IMR-90 (cell line): ENCODE measurements at regions not wholly inside any gene's neighbourhood (a gene's known extent, or its start where the extent isn't known, plus 50 kb on each side); places are given as distances from the start of the nearest gene placed in this dataset.

Experiments
- ATAC-seq: fragments of 200-7000 bp; cut with Tn5 transposase; 2 replicates; pipeline ENCODE4 v1.9.1; 2020; ENCODE audit warnings: low read depth, mild to moderate bottlenecking, moderate library complexity
- BruUV-seq: library from RNA; stranded (reverse); fragments of 400-500 nt; replicated peaks from 2 replicates; lab custom pipeline; 2021; lab: Mats Ljungman, UMichigan
- CTCF ChIA-PET: fragments of 300-600 bp; formaldehyde crosslinking; extraction: SDS; loops from one replicate; lab custom pipeline; 2021; ENCODE audit warnings: antibody characterized with exemption; lab: Yijun Ruan, JAX
- POLR2A ChIA-PET: fragments of 300-600 bp; sonication (Branson Sonifier 250); formaldehyde crosslinking; loops from one replicate; lab custom pipeline; 2022; ENCODE audit warnings: antibody characterized with exemption; ENCODE audit not compliant: unreplicated experiment; lab: Charles Lee
- DNase-seq: peaks from one replicate; pipeline ENCODE4 v3.0.0; 2013
- H2AFZ ChIP-seq: replicated peaks from 2 replicates; pipeline ENCODE3; 2013; ENCODE audit warnings: low read length, mild to moderate bottlenecking; ENCODE audit not compliant: poor library complexity
- H2AK5ac ChIP-seq: 2 replicates; pipeline ENCODE4 v1.6.1; 2013; ENCODE audit warnings: low read depth, low read length, inconsistent platforms
- H2AK9ac ChIP-seq: replicated peaks from 2 replicates; pipeline ENCODE3; 2013; ENCODE audit warnings: mild to moderate bottlenecking, low read depth, low read length, moderate library complexity; ENCODE audit not compliant: poor library complexity
- H2BK120ac ChIP-seq: 2 replicates; pipeline ENCODE4 v1.6.1; 2013; ENCODE audit warnings: low read depth, low read length, inconsistent platforms
- H2BK15ac ChIP-seq: 3 replicates; pipeline ENCODE4 v1.6.1; 2013; ENCODE audit warnings: low read depth, low read length, inconsistent platforms
- H2BK20ac ChIP-seq: 2 replicates; pipeline ENCODE4 v1.6.1; 2013; ENCODE audit warnings: low read depth, mild to moderate bottlenecking, inconsistent platforms, low read length, moderate library complexity
- H2BK5ac ChIP-seq: 2 replicates; pipeline ENCODE4 v1.6.1; 2013; ENCODE audit warnings: mild to moderate bottlenecking, low read depth, low read length, inconsistent platforms; ENCODE audit not compliant: poor library complexity, severe bottlenecking
- H3K14ac ChIP-seq: replicated peaks from 2 replicates; pipeline ENCODE4 v1.6.1; 2013; ENCODE audit warnings: low read depth, low read length, inconsistent platforms
- H3K18ac ChIP-seq: 2 replicates; pipeline ENCODE4 v1.6.1; 2013; ENCODE audit warnings: low read depth, low read length, control low read depth
- H3K23ac ChIP-seq: 2 replicates; pipeline ENCODE4 v1.6.1; 2013; ENCODE audit warnings: low read depth, low read length, inconsistent platforms
- H3K27ac ChIP-seq: 2 replicates; pipeline ENCODE4 v1.5.1; 2013; ENCODE audit warnings: mild to moderate bottlenecking, control low read depth, low read length; ENCODE audit not compliant: insufficient read depth
- H3K27me3 ChIP-seq: 2 replicates; pipeline ENCODE4 v1.6.1; 2013; ENCODE audit warnings: low read length; ENCODE audit not compliant: control insufficient read depth, insufficient read depth
- H3K36me3 ChIP-seq: 2 replicates; pipeline ENCODE4 v1.6.1; 2013; ENCODE audit warnings: low read length, mixed read lengths; ENCODE audit not compliant: control insufficient read depth, insufficient read depth
- H3K4ac ChIP-seq: 2 replicates; pipeline ENCODE4 v1.6.1; 2013; ENCODE audit warnings: low read depth, low read length, inconsistent platforms
- H3K4me1 ChIP-seq: 2 replicates; pipeline ENCODE4 v1.6.1; 2013; ENCODE audit warnings: low read length, mixed read lengths; ENCODE audit not compliant: control insufficient read depth, insufficient read depth
- H3K4me2 ChIP-seq: 2 replicates; pipeline ENCODE4 v1.6.1; 2013; ENCODE audit warnings: low read depth, mild to moderate bottlenecking, control low read depth, low read length, moderate library complexity
- H3K4me3 ChIP-seq: 2 replicates; pipeline ENCODE4 v1.5.1; 2013; ENCODE audit warnings: low read depth, mild to moderate bottlenecking, control low read depth, low read length, moderate library complexity; ENCODE audit not compliant: insufficient read depth
- H3K56ac ChIP-seq: 2 replicates; pipeline ENCODE4 v1.6.1; 2013; ENCODE audit warnings: low read length, inconsistent platforms; ENCODE audit not compliant: insufficient read depth; ENCODE audit errors: extremely low read depth
- H3K79me1 ChIP-seq, 2 experiments: 2 replicates each; pipeline ENCODE4 v1.6.1; 2013; ENCODE audit warnings: low read length in 2 of 2, inconsistent platforms in 1 of 2, low read depth in 1 of 2
- H3K9ac ChIP-seq: 2 replicates; pipeline ENCODE4 v1.6.1; 2013; ENCODE audit warnings: low read depth, low read length, control low read depth
- H3K9me1 ChIP-seq: 2 replicates; pipeline ENCODE4 v1.6.1; 2013; ENCODE audit warnings: low read length, inconsistent platforms; ENCODE audit not compliant: insufficient read depth
- H3K9me3 ChIP-seq: 2 replicates; pipeline ENCODE4 v1.6.1; 2013; ENCODE audit warnings: low read length; ENCODE audit not compliant: control insufficient read depth, insufficient read depth
- H4K20me1 ChIP-seq: 2 replicates; pipeline ENCODE4 v1.6.1; 2013; ENCODE audit warnings: low read length, inconsistent platforms; ENCODE audit not compliant: insufficient read depth
- H4K5ac ChIP-seq: 2 replicates; pipeline ENCODE4 v1.6.1; 2013; ENCODE audit warnings: mild to moderate bottlenecking, low read depth, low read length, control low read depth
- H4K8ac ChIP-seq, 2 experiments: 2 replicates each; pipeline ENCODE4 v1.6.1; 2013; ENCODE audit warnings: low read depth in 2 of 2, low read length in 2 of 2, control low read depth in 1 of 2, inconsistent platforms in 1 of 2
- H4K91ac ChIP-seq: 2 replicates; pipeline ENCODE4 v1.6.1; 2013; ENCODE audit warnings: low read depth, low read length, inconsistent platforms; ENCODE audit not compliant: insufficient read depth
- MAFK ChIP-seq: IDR thresholded peaks from 2 replicates; pipeline ENCODE4 v1.6.1; 2012; ENCODE audit warnings: low read depth, low read length, improper control_type of control experiment
- WGBS, 2 experiments: methylation state at CpG; one replicate each; pipeline versions ENCODE4 v1.1.5 to v1.1.7; 2013; ENCODE audit warnings: missing lambda C conversion rate in 2 of 2; ENCODE audit not compliant: insufficient read length in 1 of 2; ENCODE audit errors: extremely low coverage in 2 of 2; 5-methylcytosine and 5-hydroxymethylcytosine counted together
- dilution Hi-C: fragments of 300-500 bp; cut with HindIII; formaldehyde crosslinking; loops from one replicate; pipeline ENCODE4 v1.14.3; 2018; ENCODE audit warnings: low sequenced_read_pairs; ENCODE audit not compliant: unreplicated experiment
- in situ Hi-C: fragments of 300-500 bp; cut with MboI; formaldehyde crosslinking; loops from 3 replicates; pipeline ENCODE4 v1.14.3; 2019; ENCODE audit warnings: low sequenced_read_pairs, inconsistent platforms, mixed read lengths
- intact Hi-C: fragments of 100-400 bp; cut with micrococcal nuclease; formaldehyde crosslinking; loops from 2 replicates; pipeline ENCODE4 v1.10.0; 2022

DNA sequence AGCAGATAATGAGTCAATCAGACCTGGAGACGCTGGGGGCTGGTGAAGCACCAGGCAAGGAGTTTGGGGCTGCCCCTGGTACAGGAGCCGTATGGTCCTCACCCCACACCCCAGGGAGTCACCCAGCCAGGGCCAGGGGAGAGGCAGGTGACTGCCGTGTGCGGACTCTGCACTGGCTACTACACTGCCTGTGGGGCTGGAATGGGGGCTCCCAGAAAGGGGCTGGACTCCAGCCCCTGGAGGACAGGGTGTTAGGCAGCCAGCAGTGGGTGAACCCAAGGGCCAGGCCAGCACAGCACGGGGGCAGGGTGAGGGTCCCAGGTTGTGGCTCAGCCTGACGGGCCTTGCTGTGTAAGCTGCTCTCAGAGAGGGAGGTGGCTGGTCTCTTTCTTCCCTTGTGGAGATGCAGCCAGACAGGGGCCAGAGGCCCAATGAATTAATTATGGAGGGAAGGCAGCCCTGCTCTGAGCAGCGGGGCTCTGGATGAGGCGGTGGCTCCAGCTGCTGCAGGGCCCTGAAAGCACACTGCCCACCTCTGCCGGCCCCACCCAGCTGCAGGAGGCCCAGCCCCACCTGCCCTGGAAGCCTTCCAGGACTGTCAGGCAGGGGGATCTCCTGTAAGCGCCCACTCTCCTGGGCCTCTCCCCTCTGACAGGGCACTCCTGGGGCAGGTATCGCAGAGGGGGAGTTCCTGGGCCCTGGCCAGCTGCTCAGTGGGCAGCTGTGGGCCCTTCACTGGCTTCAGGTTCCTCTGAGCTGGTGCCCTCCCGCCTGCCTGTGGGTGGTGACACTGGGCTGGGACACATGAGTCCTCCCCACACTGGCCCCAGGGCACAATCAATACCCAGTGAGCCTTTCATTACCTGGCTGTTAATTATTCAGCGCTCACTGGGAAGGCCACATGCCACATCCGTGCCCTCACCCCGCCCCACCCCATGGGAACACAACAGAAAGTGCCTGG is 142.5 kb upstream of the C14orf180 start:
- in situ Hi-C loops: no loop called here
- Histone ChIP-seq H4K5ac (no peak overlapping the region), H2AK9ac (no peak overlapping the region)

More for the DNA sequence above, 142.5 kb upstream of the C14orf180 start:
- Histone ChIP-seq H3K27me3 (no peaks in the 10 kb centered on the region), H2BK15ac (no peak overlapping the region), H2BK120ac (no peak overlapping the region), H3K9ac (no peak overlapping the region), H3K27ac (no peak overlapping the region), H2AK5ac (no peak overlapping the region), H2BK20ac (no peak overlapping the region), H3K18ac (no peak overlapping the region), H3K36me3 (no peaks in the 10 kb centered on the region), H2AFZ (no peak overlapping the region), H3K9me1 (no peaks in the 10 kb centered on the region), H3K4me2 (no peak overlapping the region), H4K91ac (no peak overlapping the region), H3K79me1 (no peaks in the 10 kb centered on the region), H4K8ac (no peak overlapping the region), H2BK5ac (no peak overlapping the region), H3K23ac (no peak overlapping the region), H3K4me1 (no peaks in the 10 kb centered on the region), H3K9me3 (peaks cover 27% of the 10 kb centered on the region; the same call in 1 of the 2 replicates), H3K4me3 (no peak overlapping the region), H4K20me1 (no peaks in the 10 kb centered on the region), H3K4ac (no peak overlapping the region), H3K14ac (no peak overlapping the region), H3K56ac (no peak overlapping the region)
- no peak for ATAC-seq
- dilution Hi-C loops (no loop called here), intact Hi-C loops (no loop called here)
- WGBS, 2 experiments: 72% methylated on average over 3 of the region's 15 CpGs; no CpG with 5 or more reads in 1 of the 2 experiments
- no peak for TF ChIP-seq MAFK
- no peak for DNase-seq
- no TSS peak for BruUV-seq
- CTCF ChIA-PET: no interaction called here
- POLR2A ChIA-PET: no interaction called here
